ENCODE measurements at regions not wholly inside any gene's neighbourhood (a gene's known extent, or its start where the extent isn't known, plus 50 kb on each side); places are given as distances from the start of the nearest gene placed in this dataset.

- Histone ChIP-seq H3K4me3 (ENCODE audit: control extremely low read depth in 1 of 5, extremely low read depth in 1 of 5, insufficient read depth in 1 of 5, low read depth in 2 of 5, low read length in 4 of 5) (no peak overlapping the region), H3K79me2 (ENCODE audit: control insufficient read depth, insufficient read depth, low read length) (no peaks in the 10 kb centered on the region), H3K9ac (ENCODE audit: low read length) (no peak overlapping the region), H3K36me3 (replicated peaks in 1 of 2; ENCODE audit: control extremely low read depth in 1 of 2, control insufficient read depth in 1 of 2, extremely low read depth in 1 of 2, insufficient read depth in 2 of 2, low read length in 1 of 2) (no peaks in the 10 kb centered on the region), H3K4me2 (replicated peaks; ENCODE audit: low read depth, low read length, poor library complexity, severe bottlenecking) (no peak overlapping the region), H2AFZ (ENCODE audit: insufficient read depth, low read depth, low read length, poor library complexity, severe bottlenecking) (no peak overlapping the region), H3K4me1 (ENCODE audit: control insufficient read depth in 2 of 2, insufficient read depth in 2 of 2, low read length in 2 of 2) (no peaks in the 10 kb centered on the region), H3K27ac (ENCODE audit: low read length in 2 of 2) (no peak overlapping the region), H3K9me3 (ENCODE audit: control extremely low read depth in 1 of 3, control insufficient read depth in 2 of 3, insufficient read depth in 1 of 3, low read length in 2 of 3) (no peaks in the 10 kb centered on the region), H4K20me1 (ENCODE audit: control insufficient read depth, insufficient read depth, low read length, poor library complexity, severe bottlenecking) (no peaks in the 10 kb centered on the region), H3K27me3 (replicated peaks in 1 of 4; ENCODE audit: control extremely low read depth in 1 of 4, control insufficient read depth in 3 of 4, insufficient read depth in 4 of 4, low read length in 3 of 4) (peaks cover 0 to 3% (median 0%) of the 10 kb centered on the region in 4 experiments)
- ChIA-PET CTCF (no interaction called here), POLR2A (no interaction called here)
- H3K27me3 Mint-ChIP-seq, result peaks cover 20% of the 10 kb centered on the region
- WGBS (ENCODE audit: insufficient coverage), result 93% methylated on average over 2 of the region's 9 CpGs
- TF ChIP-seq CTCF (IDR thresholded peaks at IDR 0.05) (no peak), EZH2 (IDR thresholded peaks at IDR 0.05; ENCODE audit: borderline replicate concordance, insufficient read depth, low read depth, low read length, poor library complexity, severe bottlenecking) (no peak)
- ATAC-seq (ENCODE audit: low read depth), result no peak
- H3K4me1 Mint-ChIP-seq, result no peaks in the 10 kb centered on the region
- H3K4me3 Mint-ChIP-seq, result no peak overlapping the region
- intact Hi-C loops (cut with micrococcal nuclease), result no loop called here
- H3K27ac Mint-ChIP-seq, result no peak overlapping the region
- H3K9me3 Mint-ChIP-seq (ENCODE audit: insufficient read depth), result no peaks in the 10 kb centered on the region
- DNase-seq, result no peak
Measured at GRCh38 chr10:78863140-78863905, 205.4 kb upstream of the ZMIZ1 start.

GRCh38 chr10:78863906-78864239, 204.9 kb upstream of the ZMIZ1 start:
- Histone ChIP-seq H3K9me3 (ENCODE audit: control extremely low read depth in 1 of 3, control insufficient read depth in 2 of 3, insufficient read depth in 1 of 3, low read length in 2 of 3) (no peaks in the 10 kb centered on the region), H3K79me2 (ENCODE audit: control insufficient read depth, insufficient read depth, low read length) (no peaks in the 10 kb centered on the region), H3K4me3 (ENCODE audit: control extremely low read depth in 1 of 5, extremely low read depth in 1 of 5, insufficient read depth in 1 of 5, low read depth in 2 of 5, low read length in 4 of 5) (no peak overlapping the region), H3K4me1 (ENCODE audit: control insufficient read depth in 2 of 2, insufficient read depth in 2 of 2, low read length in 2 of 2) (no peaks in the 10 kb centered on the region), H2AFZ (ENCODE audit: insufficient read depth, low read depth, low read length, poor library complexity, severe bottlenecking) (no peak overlapping the region), H4K20me1 (ENCODE audit: control insufficient read depth, insufficient read depth, low read length, poor library complexity, severe bottlenecking) (no peaks in the 10 kb centered on the region), H3K36me3 (replicated peaks in 1 of 2; ENCODE audit: control extremely low read depth in 1 of 2, control insufficient read depth in 1 of 2, extremely low read depth in 1 of 2, insufficient read depth in 2 of 2, low read length in 1 of 2) (no peaks in the 10 kb centered on the region), H3K4me2 (replicated peaks; ENCODE audit: low read depth, low read length, poor library complexity, severe bottlenecking) (no peak overlapping the region), H3K27ac (ENCODE audit: low read length in 2 of 2) (no peak overlapping the region), H3K9ac (ENCODE audit: low read length) (no peak overlapping the region), H3K27me3 (replicated peaks in 1 of 4; ENCODE audit: control extremely low read depth in 1 of 4, control insufficient read depth in 3 of 4, insufficient read depth in 4 of 4, low read length in 3 of 4) (peaks cover 0 to 3% (median 0%) of the 10 kb centered on the region in 4 experiments)
- H3K27ac Mint-ChIP-seq, result no peak overlapping the region
- WGBS (ENCODE audit: insufficient coverage), result no CpG with 5 or more reads among the region's 1 CpG
- POLR2A ChIA-PET, result no interaction called here
- TF ChIP-seq EZH2 (IDR thresholded peaks at IDR 0.05; ENCODE audit: borderline replicate concordance, insufficient read depth, low read depth, low read length, poor library complexity, severe bottlenecking) (no peak), CTCF (IDR thresholded peaks at IDR 0.05) (no peak)
- H3K27me3 Mint-ChIP-seq, result peaks cover 21% of the 10 kb centered on the region
- no peak for DNase-seq
- no peak overlapping the region for H3K4me3 Mint-ChIP-seq
- no peaks in the 10 kb centered on the region for H3K4me1 Mint-ChIP-seq
- intact Hi-C loops (cut with micrococcal nuclease), result no loop called here
- no peak for ATAC-seq (ENCODE audit: low read depth)
- no peaks in the 10 kb centered on the region for H3K9me3 Mint-ChIP-seq (ENCODE audit: insufficient read depth)
- CTCF ChIA-PET, result no interaction called here
